IMR-90 (cell line): ENCODE measurements at regions not wholly inside any gene's neighbourhood (a gene's known extent, or its start where the extent isn't known, plus 50 kb on each side); places are given as distances from the start of the nearest gene placed in this dataset.

Experiments used
- ATAC-seq: fragments of 200-7000 bp; cut with Tn5 transposase; 2 replicates; pipeline ENCODE4 v1.9.1; 2020; ENCODE audit warnings: low read depth, mild to moderate bottlenecking, moderate library complexity
- BruUV-seq: library from RNA; stranded (reverse); fragments of 400-500 nt; replicated peaks from 2 replicates; lab custom pipeline; 2021; lab: Mats Ljungman, UMichigan
- CTCF ChIA-PET: fragments of 300-600 bp; formaldehyde crosslinking; extraction: SDS; loops from one replicate; lab custom pipeline; 2021; ENCODE audit warnings: antibody characterized with exemption; lab: Yijun Ruan, JAX
- POLR2A ChIA-PET: fragments of 300-600 bp; sonication (Branson Sonifier 250); formaldehyde crosslinking; loops from one replicate; lab custom pipeline; 2022; ENCODE audit warnings: antibody characterized with exemption; ENCODE audit not compliant: unreplicated experiment; lab: Charles Lee
- DNase-seq: peaks from one replicate; pipeline ENCODE4 v3.0.0; 2013
- H2AFZ ChIP-seq: replicated peaks from 2 replicates; pipeline ENCODE3; 2013; ENCODE audit warnings: low read length, mild to moderate bottlenecking; ENCODE audit not compliant: poor library complexity
- H2AK5ac ChIP-seq: 2 replicates; pipeline ENCODE4 v1.6.1; 2013; ENCODE audit warnings: low read depth, low read length, inconsistent platforms
- H2AK9ac ChIP-seq: replicated peaks from 2 replicates; pipeline ENCODE3; 2013; ENCODE audit warnings: mild to moderate bottlenecking, low read depth, low read length, moderate library complexity; ENCODE audit not compliant: poor library complexity
- H2BK120ac ChIP-seq: 2 replicates; pipeline ENCODE4 v1.6.1; 2013; ENCODE audit warnings: low read depth, low read length, inconsistent platforms
- H2BK15ac ChIP-seq: 3 replicates; pipeline ENCODE4 v1.6.1; 2013; ENCODE audit warnings: low read depth, low read length, inconsistent platforms
- H2BK20ac ChIP-seq: 2 replicates; pipeline ENCODE4 v1.6.1; 2013; ENCODE audit warnings: low read depth, mild to moderate bottlenecking, inconsistent platforms, low read length, moderate library complexity
- H2BK5ac ChIP-seq: 2 replicates; pipeline ENCODE4 v1.6.1; 2013; ENCODE audit warnings: mild to moderate bottlenecking, low read depth, low read length, inconsistent platforms; ENCODE audit not compliant: poor library complexity, severe bottlenecking
- H3K14ac ChIP-seq: replicated peaks from 2 replicates; pipeline ENCODE4 v1.6.1; 2013; ENCODE audit warnings: low read depth, low read length, inconsistent platforms
- H3K18ac ChIP-seq: 2 replicates; pipeline ENCODE4 v1.6.1; 2013; ENCODE audit warnings: low read depth, low read length, control low read depth
- H3K23ac ChIP-seq: 2 replicates; pipeline ENCODE4 v1.6.1; 2013; ENCODE audit warnings: low read depth, low read length, inconsistent platforms
- H3K27ac ChIP-seq: 2 replicates; pipeline ENCODE4 v1.5.1; 2013; ENCODE audit warnings: mild to moderate bottlenecking, control low read depth, low read length; ENCODE audit not compliant: insufficient read depth
- H3K27me3 ChIP-seq: 2 replicates; pipeline ENCODE4 v1.6.1; 2013; ENCODE audit warnings: low read length; ENCODE audit not compliant: control insufficient read depth, insufficient read depth
- H3K36me3 ChIP-seq: 2 replicates; pipeline ENCODE4 v1.6.1; 2013; ENCODE audit warnings: low read length, mixed read lengths; ENCODE audit not compliant: control insufficient read depth, insufficient read depth
- H3K4ac ChIP-seq: 2 replicates; pipeline ENCODE4 v1.6.1; 2013; ENCODE audit warnings: low read depth, low read length, inconsistent platforms
- H3K4me1 ChIP-seq: 2 replicates; pipeline ENCODE4 v1.6.1; 2013; ENCODE audit warnings: low read length, mixed read lengths; ENCODE audit not compliant: control insufficient read depth, insufficient read depth
- H3K4me2 ChIP-seq: 2 replicates; pipeline ENCODE4 v1.6.1; 2013; ENCODE audit warnings: low read depth, mild to moderate bottlenecking, control low read depth, low read length, moderate library complexity
- H3K4me3 ChIP-seq: 2 replicates; pipeline ENCODE4 v1.5.1; 2013; ENCODE audit warnings: low read depth, mild to moderate bottlenecking, control low read depth, low read length, moderate library complexity; ENCODE audit not compliant: insufficient read depth
- H3K56ac ChIP-seq: 2 replicates; pipeline ENCODE4 v1.6.1; 2013; ENCODE audit warnings: low read length, inconsistent platforms; ENCODE audit not compliant: insufficient read depth; ENCODE audit errors: extremely low read depth
- H3K79me1 ChIP-seq, 2 experiments: 2 replicates each; pipeline ENCODE4 v1.6.1; 2013; ENCODE audit warnings: low read length in 2 of 2, inconsistent platforms in 1 of 2, low read depth in 1 of 2
- H3K9ac ChIP-seq: 2 replicates; pipeline ENCODE4 v1.6.1; 2013; ENCODE audit warnings: low read depth, low read length, control low read depth
- H3K9me1 ChIP-seq: 2 replicates; pipeline ENCODE4 v1.6.1; 2013; ENCODE audit warnings: low read length, inconsistent platforms; ENCODE audit not compliant: insufficient read depth
- H3K9me3 ChIP-seq: 2 replicates; pipeline ENCODE4 v1.6.1; 2013; ENCODE audit warnings: low read length; ENCODE audit not compliant: control insufficient read depth, insufficient read depth
- H4K20me1 ChIP-seq: 2 replicates; pipeline ENCODE4 v1.6.1; 2013; ENCODE audit warnings: low read length, inconsistent platforms; ENCODE audit not compliant: insufficient read depth
- H4K5ac ChIP-seq: 2 replicates; pipeline ENCODE4 v1.6.1; 2013; ENCODE audit warnings: mild to moderate bottlenecking, low read depth, low read length, control low read depth
- H4K8ac ChIP-seq, 2 experiments: 2 replicates each; pipeline ENCODE4 v1.6.1; 2013; ENCODE audit warnings: low read depth in 2 of 2, low read length in 2 of 2, control low read depth in 1 of 2, inconsistent platforms in 1 of 2
- H4K91ac ChIP-seq: 2 replicates; pipeline ENCODE4 v1.6.1; 2013; ENCODE audit warnings: low read depth, low read length, inconsistent platforms; ENCODE audit not compliant: insufficient read depth
- BHLHE40 ChIP-seq: fragments of 150-350 bp; IDR thresholded peaks from 2 replicates; pipeline ENCODE4 v1.6.1; 2016; ENCODE audit warnings: mild to moderate bottlenecking, low read depth, low read length
- CEBPB ChIP-seq: IDR thresholded peaks from 2 replicates; pipeline ENCODE4 v1.6.1; 2012; ENCODE audit warnings: low read depth, low read length, improper control_type of control experiment
- CHD1 ChIP-seq: IDR thresholded peaks from 2 replicates; pipeline ENCODE4 v1.6.1; 2012; ENCODE audit warnings: low read depth, low read length, improper control_type of control experiment
- CTCF ChIP-seq: conservative IDR thresholded peaks from 2 replicates; pipeline ENCODE4 v1.5.1; 2012; ENCODE audit warnings: mild to moderate bottlenecking, low read depth, low read length, improper control_type of control experiment
- ELK1 ChIP-seq: fragments of 150-350 bp; IDR thresholded peaks from 2 replicates; pipeline ENCODE4 v1.6.1; 2016; ENCODE audit warnings: low read depth, mild to moderate bottlenecking, low read length, moderate library complexity, borderline replicate concordance
- FOS ChIP-seq: fragments of 150-350 bp; IDR thresholded peaks from 2 replicates; pipeline ENCODE4 v1.6.1; 2016; ENCODE audit warnings: low read depth, low read length
- MAFK ChIP-seq: IDR thresholded peaks from 2 replicates; pipeline ENCODE4 v1.6.1; 2012; ENCODE audit warnings: low read depth, low read length, improper control_type of control experiment
- MAZ ChIP-seq: IDR thresholded peaks from 2 replicates; pipeline ENCODE4 v1.6.1; 2012; ENCODE audit warnings: low read depth, mild to moderate bottlenecking, low read length, improper control_type of control experiment, moderate library complexity, borderline replicate concordance
- MXI1 ChIP-seq: IDR thresholded peaks from 2 replicates; pipeline ENCODE4 v1.6.1; 2012; ENCODE audit warnings: low read depth, mild to moderate bottlenecking, low read length, moderate library complexity, borderline replicate concordance
- NFE2L2 ChIP-seq: fragments of 150-350 bp; IDR thresholded peaks from 2 replicates; pipeline ENCODE4 v1.6.1; 2016; ENCODE audit warnings: low read depth, mild to moderate bottlenecking, low read length
- POLR2A ChIP-seq: IDR thresholded peaks from 2 replicates; pipeline ENCODE4 v1.6.1; 2012; ENCODE audit warnings: mild to moderate bottlenecking, low read depth, low read length
- RAD21 ChIP-seq: IDR thresholded peaks from 2 replicates; pipeline ENCODE4 v1.6.1; 2012; ENCODE audit warnings: low read length, improper control_type of control experiment
- RCOR1 ChIP-seq: IDR thresholded peaks from 2 replicates; pipeline ENCODE4 v1.6.1; 2012; ENCODE audit warnings: mild to moderate bottlenecking, low read length, improper control_type of control experiment; ENCODE audit not compliant: insufficient replicate concordance
- RFX5 ChIP-seq: IDR thresholded peaks from 2 replicates; pipeline ENCODE4 v1.8.0; 2012; ENCODE audit warnings: low read depth, mild to moderate bottlenecking, low read length, moderate library complexity
- SMC3 ChIP-seq: fragments of 150-350 bp; IDR thresholded peaks from 2 replicates; pipeline ENCODE4 v1.6.1; 2016; ENCODE audit warnings: low read depth, mild to moderate bottlenecking, antibody characterized with exemption, low read length, moderate library complexity
- USF2 ChIP-seq: fragments of 150-350 bp; IDR thresholded peaks from 2 replicates; pipeline ENCODE4 v1.6.1; 2017; ENCODE audit warnings: mild to moderate bottlenecking, antibody characterized with exemption, low read length, low read depth
- WGBS, 2 experiments: methylation state at CpG; one replicate each; pipeline versions ENCODE4 v1.1.5 to v1.1.7; 2013; ENCODE audit warnings: missing lambda C conversion rate in 2 of 2; ENCODE audit not compliant: insufficient read length in 1 of 2; ENCODE audit errors: extremely low coverage in 2 of 2; 5-methylcytosine and 5-hydroxymethylcytosine counted together
- dilution Hi-C: fragments of 300-500 bp; cut with HindIII; formaldehyde crosslinking; loops from one replicate; pipeline ENCODE4 v1.14.3; 2018; ENCODE audit warnings: low sequenced_read_pairs; ENCODE audit not compliant: unreplicated experiment
- in situ Hi-C: fragments of 300-500 bp; cut with MboI; formaldehyde crosslinking; loops from 3 replicates; pipeline ENCODE4 v1.14.3; 2019; ENCODE audit warnings: low sequenced_read_pairs, inconsistent platforms, mixed read lengths
- intact Hi-C: fragments of 100-400 bp; cut with micrococcal nuclease; formaldehyde crosslinking; loops from 2 replicates; pipeline ENCODE4 v1.10.0; 2022

- no peak overlapping the region for H3K56ac ChIP-seq
- H3K9me3 ChIP-seq: no peaks in the 10 kb centered on the region
- intact Hi-C loops: no loop called here
- H2AK5ac ChIP-seq: no peak overlapping the region
- no peak overlapping the region for H2BK120ac ChIP-seq
- H3K18ac ChIP-seq: no peak overlapping the region
- H3K23ac ChIP-seq: no peak overlapping the region
- no peak overlapping the region for H2AFZ ChIP-seq
- no peaks in the 10 kb centered on the region for H4K20me1 ChIP-seq
- no TSS peak for BruUV-seq
- H2AK9ac ChIP-seq: no peak overlapping the region
- H3K4me1 ChIP-seq: no peaks in the 10 kb centered on the region
- DNase-seq (no peak), ATAC-seq (no peak)
- no peak overlapping the region for H3K4ac ChIP-seq
- H3K79me1 ChIP-seq: no peaks in the 10 kb centered on the region
- no peak overlapping the region for H3K4me2 ChIP-seq
- no peak overlapping the region for H4K5ac ChIP-seq
- H4K91ac ChIP-seq: no peak overlapping the region
- no peak overlapping the region for H3K27ac ChIP-seq
- no peak for TF ChIP-seq ELK1
- no peak for TF ChIP-seq RAD21
- TF ChIP-seq CHD1: no peak
- TF ChIP-seq CEBPB: no peak
- no peak for TF ChIP-seq RCOR1
- no peak for TF ChIP-seq SMC3
- TF ChIP-seq MXI1: no peak
- TF ChIP-seq FOS: no peak
- TF ChIP-seq POLR2A: no peak
- TF ChIP-seq MAZ: no peak
- no peak for TF ChIP-seq MAFK
- no peak for TF ChIP-seq BHLHE40
- TF ChIP-seq RFX5: no peak
- TF ChIP-seq USF2: no peak
- TF ChIP-seq NFE2L2: no peak
- TF ChIP-seq CTCF: no peak
- POLR2A ChIA-PET: interaction anchor here (0.5 kb wide), 1 partner anchor 10 kb away, joined by 4 read pairs; no protein-coding TSS in a partner anchor
- no peak overlapping the region for H2BK15ac ChIP-seq
- no peak overlapping the region for H3K14ac ChIP-seq
- dilution Hi-C loops: no loop called here
- H3K9ac ChIP-seq: no peak overlapping the region
- no peak overlapping the region for H2BK5ac ChIP-seq
- H3K4me3 ChIP-seq: no peak overlapping the region
- in situ Hi-C loops: no loop called here
- peaks cover 17% of the 10 kb centered on the region for H3K27me3 ChIP-seq
- H2BK20ac ChIP-seq: no peak overlapping the region
- no peaks in the 10 kb centered on the region for H3K9me1 ChIP-seq
- CTCF ChIA-PET: no interaction called here
- no peak overlapping the region for H4K8ac ChIP-seq
- H3K36me3 ChIP-seq: no peaks in the 10 kb centered on the region
- WGBS, 2 experiments: 60% methylated on average over 1 of the region's 1 CpG; no CpG with 5 or more reads in 1 of the 2 experiments
Measured at GRCh38 chr2:234169674-234170073, 119.2 kb downstream of the SPP2 start.
